IMR-90 (cell line): ENCODE measurements at regions not wholly inside any gene's neighbourhood (a gene's known extent, or its start where the extent isn't known, plus 50 kb on each side); places are given as distances from the start of the nearest gene placed in this dataset.

Experiments used
- ATAC-seq: fragments of 200-7000 bp; cut with Tn5 transposase; 2 replicates; pipeline ENCODE4 v1.9.1; 2020; ENCODE audit warnings: low read depth, mild to moderate bottlenecking, moderate library complexity
- BruUV-seq: library from RNA; stranded (reverse); fragments of 400-500 nt; replicated peaks from 2 replicates; lab custom pipeline; 2021; lab: Mats Ljungman, UMichigan
- CTCF ChIA-PET: fragments of 300-600 bp; formaldehyde crosslinking; extraction: SDS; loops from one replicate; lab custom pipeline; 2021; ENCODE audit warnings: antibody characterized with exemption; lab: Yijun Ruan, JAX
- POLR2A ChIA-PET: fragments of 300-600 bp; sonication (Branson Sonifier 250); formaldehyde crosslinking; loops from one replicate; lab custom pipeline; 2022; ENCODE audit warnings: antibody characterized with exemption; ENCODE audit not compliant: unreplicated experiment; lab: Charles Lee
- DNase-seq: peaks from one replicate; pipeline ENCODE4 v3.0.0; 2013
- H2AFZ ChIP-seq: replicated peaks from 2 replicates; pipeline ENCODE3; 2013; ENCODE audit warnings: low read length, mild to moderate bottlenecking; ENCODE audit not compliant: poor library complexity
- H2AK5ac ChIP-seq: 2 replicates; pipeline ENCODE4 v1.6.1; 2013; ENCODE audit warnings: low read depth, low read length, inconsistent platforms
- H2AK9ac ChIP-seq: replicated peaks from 2 replicates; pipeline ENCODE3; 2013; ENCODE audit warnings: mild to moderate bottlenecking, low read depth, low read length, moderate library complexity; ENCODE audit not compliant: poor library complexity
- H2BK120ac ChIP-seq: 2 replicates; pipeline ENCODE4 v1.6.1; 2013; ENCODE audit warnings: low read depth, low read length, inconsistent platforms
- H2BK15ac ChIP-seq: 3 replicates; pipeline ENCODE4 v1.6.1; 2013; ENCODE audit warnings: low read depth, low read length, inconsistent platforms
- H2BK20ac ChIP-seq: 2 replicates; pipeline ENCODE4 v1.6.1; 2013; ENCODE audit warnings: low read depth, mild to moderate bottlenecking, inconsistent platforms, low read length, moderate library complexity
- H2BK5ac ChIP-seq: 2 replicates; pipeline ENCODE4 v1.6.1; 2013; ENCODE audit warnings: mild to moderate bottlenecking, low read depth, low read length, inconsistent platforms; ENCODE audit not compliant: poor library complexity, severe bottlenecking
- H3K14ac ChIP-seq: replicated peaks from 2 replicates; pipeline ENCODE4 v1.6.1; 2013; ENCODE audit warnings: low read depth, low read length, inconsistent platforms
- H3K18ac ChIP-seq: 2 replicates; pipeline ENCODE4 v1.6.1; 2013; ENCODE audit warnings: low read depth, low read length, control low read depth
- H3K23ac ChIP-seq: 2 replicates; pipeline ENCODE4 v1.6.1; 2013; ENCODE audit warnings: low read depth, low read length, inconsistent platforms
- H3K27ac ChIP-seq: 2 replicates; pipeline ENCODE4 v1.5.1; 2013; ENCODE audit warnings: mild to moderate bottlenecking, control low read depth, low read length; ENCODE audit not compliant: insufficient read depth
- H3K27me3 ChIP-seq: 2 replicates; pipeline ENCODE4 v1.6.1; 2013; ENCODE audit warnings: low read length; ENCODE audit not compliant: control insufficient read depth, insufficient read depth
- H3K36me3 ChIP-seq: 2 replicates; pipeline ENCODE4 v1.6.1; 2013; ENCODE audit warnings: low read length, mixed read lengths; ENCODE audit not compliant: control insufficient read depth, insufficient read depth
- H3K4ac ChIP-seq: 2 replicates; pipeline ENCODE4 v1.6.1; 2013; ENCODE audit warnings: low read depth, low read length, inconsistent platforms
- H3K4me1 ChIP-seq: 2 replicates; pipeline ENCODE4 v1.6.1; 2013; ENCODE audit warnings: low read length, mixed read lengths; ENCODE audit not compliant: control insufficient read depth, insufficient read depth
- H3K4me2 ChIP-seq: 2 replicates; pipeline ENCODE4 v1.6.1; 2013; ENCODE audit warnings: low read depth, mild to moderate bottlenecking, control low read depth, low read length, moderate library complexity
- H3K4me3 ChIP-seq: 2 replicates; pipeline ENCODE4 v1.5.1; 2013; ENCODE audit warnings: low read depth, mild to moderate bottlenecking, control low read depth, low read length, moderate library complexity; ENCODE audit not compliant: insufficient read depth
- H3K56ac ChIP-seq: 2 replicates; pipeline ENCODE4 v1.6.1; 2013; ENCODE audit warnings: low read length, inconsistent platforms; ENCODE audit not compliant: insufficient read depth; ENCODE audit errors: extremely low read depth
- H3K79me1 ChIP-seq, 2 experiments: 2 replicates each; pipeline ENCODE4 v1.6.1; 2013; ENCODE audit warnings: low read length in 2 of 2, inconsistent platforms in 1 of 2, low read depth in 1 of 2
- H3K9ac ChIP-seq: 2 replicates; pipeline ENCODE4 v1.6.1; 2013; ENCODE audit warnings: low read depth, low read length, control low read depth
- H3K9me1 ChIP-seq: 2 replicates; pipeline ENCODE4 v1.6.1; 2013; ENCODE audit warnings: low read length, inconsistent platforms; ENCODE audit not compliant: insufficient read depth
- H3K9me3 ChIP-seq: 2 replicates; pipeline ENCODE4 v1.6.1; 2013; ENCODE audit warnings: low read length; ENCODE audit not compliant: control insufficient read depth, insufficient read depth
- H4K20me1 ChIP-seq: 2 replicates; pipeline ENCODE4 v1.6.1; 2013; ENCODE audit warnings: low read length, inconsistent platforms; ENCODE audit not compliant: insufficient read depth
- H4K5ac ChIP-seq: 2 replicates; pipeline ENCODE4 v1.6.1; 2013; ENCODE audit warnings: mild to moderate bottlenecking, low read depth, low read length, control low read depth
- H4K8ac ChIP-seq, 2 experiments: 2 replicates each; pipeline ENCODE4 v1.6.1; 2013; ENCODE audit warnings: low read depth in 2 of 2, low read length in 2 of 2, control low read depth in 1 of 2, inconsistent platforms in 1 of 2
- H4K91ac ChIP-seq: 2 replicates; pipeline ENCODE4 v1.6.1; 2013; ENCODE audit warnings: low read depth, low read length, inconsistent platforms; ENCODE audit not compliant: insufficient read depth
- BHLHE40 ChIP-seq: fragments of 150-350 bp; IDR thresholded peaks from 2 replicates; pipeline ENCODE4 v1.6.1; 2016; ENCODE audit warnings: mild to moderate bottlenecking, low read depth, low read length
- CEBPB ChIP-seq: IDR thresholded peaks from 2 replicates; pipeline ENCODE4 v1.6.1; 2012; ENCODE audit warnings: low read depth, low read length, improper control_type of control experiment
- CHD1 ChIP-seq: IDR thresholded peaks from 2 replicates; pipeline ENCODE4 v1.6.1; 2012; ENCODE audit warnings: low read depth, low read length, improper control_type of control experiment
- FOS ChIP-seq: fragments of 150-350 bp; IDR thresholded peaks from 2 replicates; pipeline ENCODE4 v1.6.1; 2016; ENCODE audit warnings: low read depth, low read length
- MXI1 ChIP-seq: IDR thresholded peaks from 2 replicates; pipeline ENCODE4 v1.6.1; 2012; ENCODE audit warnings: low read depth, mild to moderate bottlenecking, low read length, moderate library complexity, borderline replicate concordance
- NFE2L2 ChIP-seq: fragments of 150-350 bp; IDR thresholded peaks from 2 replicates; pipeline ENCODE4 v1.6.1; 2016; ENCODE audit warnings: low read depth, mild to moderate bottlenecking, low read length
- POLR2A ChIP-seq: IDR thresholded peaks from 2 replicates; pipeline ENCODE4 v1.6.1; 2012; ENCODE audit warnings: mild to moderate bottlenecking, low read depth, low read length
- RAD21 ChIP-seq: IDR thresholded peaks from 2 replicates; pipeline ENCODE4 v1.6.1; 2012; ENCODE audit warnings: low read length, improper control_type of control experiment
- RCOR1 ChIP-seq: IDR thresholded peaks from 2 replicates; pipeline ENCODE4 v1.6.1; 2012; ENCODE audit warnings: mild to moderate bottlenecking, low read length, improper control_type of control experiment; ENCODE audit not compliant: insufficient replicate concordance
- RFX5 ChIP-seq: IDR thresholded peaks from 2 replicates; pipeline ENCODE4 v1.8.0; 2012; ENCODE audit warnings: low read depth, mild to moderate bottlenecking, low read length, moderate library complexity
- WGBS, 2 experiments: methylation state at CpG; one replicate each; pipeline versions ENCODE4 v1.1.5 to v1.1.7; 2013; ENCODE audit warnings: missing lambda C conversion rate in 2 of 2; ENCODE audit not compliant: insufficient read length in 1 of 2; ENCODE audit errors: extremely low coverage in 2 of 2; 5-methylcytosine and 5-hydroxymethylcytosine counted together
- dilution Hi-C: fragments of 300-500 bp; cut with HindIII; formaldehyde crosslinking; loops from one replicate; pipeline ENCODE4 v1.14.3; 2018; ENCODE audit warnings: low sequenced_read_pairs; ENCODE audit not compliant: unreplicated experiment
- in situ Hi-C: fragments of 300-500 bp; cut with MboI; formaldehyde crosslinking; loops from 3 replicates; pipeline ENCODE4 v1.14.3; 2019; ENCODE audit warnings: low sequenced_read_pairs, inconsistent platforms, mixed read lengths
- intact Hi-C: fragments of 100-400 bp; cut with micrococcal nuclease; formaldehyde crosslinking; loops from 2 replicates; pipeline ENCODE4 v1.10.0; 2022
- TF ChIP-seq, protein P1 (sequence below): conservative IDR thresholded peaks from 2 replicates; pipeline ENCODE4 v1.5.1; 2012; ENCODE audit warnings: mild to moderate bottlenecking, low read depth, low read length, improper control_type of control experiment

DNA sequence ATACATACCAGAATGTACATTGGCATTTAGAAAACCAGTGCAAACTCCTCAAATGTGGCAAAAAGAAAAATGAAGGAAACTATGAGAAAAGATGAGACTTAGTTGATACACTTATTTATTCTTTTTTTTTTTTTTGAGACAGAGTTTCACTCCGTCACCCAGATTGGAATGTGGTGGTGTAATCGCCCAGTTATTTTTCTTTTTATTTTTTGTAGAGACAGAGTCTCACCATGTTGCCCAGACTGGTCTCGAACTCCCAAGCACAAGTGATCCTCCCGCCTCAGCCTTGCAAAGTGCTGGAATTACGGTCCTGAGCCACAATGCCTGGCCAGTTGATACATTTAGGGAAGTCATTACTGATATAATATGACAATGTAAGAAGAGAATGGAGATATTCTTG lies 274.2 kb upstream of the LRATD1 start:
- H2BK15ac ChIP-seq: no peak overlapping the region
- H3K27ac ChIP-seq: no peak overlapping the region
- H3K18ac ChIP-seq: no peak overlapping the region
- TF ChIP-seq RCOR1 (no peak), RAD21 (no peak), NFE2L2 (no peak), POLR2A (no peak), MXI1 (no peak), FOS (no peak), BHLHE40 (no peak), RFX5 (no peak), CHD1 (no peak), CEBPB (no peak)
- TF ChIP-seq, protein P1, sequence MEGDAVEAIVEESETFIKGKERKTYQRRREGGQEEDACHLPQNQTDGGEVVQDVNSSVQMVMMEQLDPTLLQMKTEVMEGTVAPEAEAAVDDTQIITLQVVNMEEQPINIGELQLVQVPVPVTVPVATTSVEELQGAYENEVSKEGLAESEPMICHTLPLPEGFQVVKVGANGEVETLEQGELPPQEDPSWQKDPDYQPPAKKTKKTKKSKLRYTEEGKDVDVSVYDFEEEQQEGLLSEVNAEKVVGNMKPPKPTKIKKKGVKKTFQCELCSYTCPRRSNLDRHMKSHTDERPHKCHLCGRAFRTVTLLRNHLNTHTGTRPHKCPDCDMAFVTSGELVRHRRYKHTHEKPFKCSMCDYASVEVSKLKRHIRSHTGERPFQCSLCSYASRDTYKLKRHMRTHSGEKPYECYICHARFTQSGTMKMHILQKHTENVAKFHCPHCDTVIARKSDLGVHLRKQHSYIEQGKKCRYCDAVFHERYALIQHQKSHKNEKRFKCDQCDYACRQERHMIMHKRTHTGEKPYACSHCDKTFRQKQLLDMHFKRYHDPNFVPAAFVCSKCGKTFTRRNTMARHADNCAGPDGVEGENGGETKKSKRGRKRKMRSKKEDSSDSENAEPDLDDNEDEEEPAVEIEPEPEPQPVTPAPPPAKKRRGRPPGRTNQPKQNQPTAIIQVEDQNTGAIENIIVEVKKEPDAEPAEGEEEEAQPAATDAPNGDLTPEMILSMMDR: no peak
- no peak overlapping the region for H2BK20ac ChIP-seq
- H4K91ac ChIP-seq: no peak overlapping the region
- peaks cover 6% of the 10 kb centered on the region; the same call in 1 of the 2 replicates for H3K9me3 ChIP-seq
- ChIA-PET CTCF (no interaction called here), POLR2A (no interaction called here)
- H4K5ac ChIP-seq: no peak overlapping the region
- in situ Hi-C loops: no loop called here
- no peak overlapping the region for H3K4me3 ChIP-seq
- dilution Hi-C loops: no loop called here
- H3K36me3 ChIP-seq: no peaks in the 10 kb centered on the region
- DNase-seq (no peak), ATAC-seq (no peak)
- no peak overlapping the region for H3K56ac ChIP-seq
- H3K27me3 ChIP-seq: no peaks in the 10 kb centered on the region
- no peak overlapping the region for H2BK5ac ChIP-seq
- H4K20me1 ChIP-seq: no peaks in the 10 kb centered on the region
- no peak overlapping the region for H4K8ac ChIP-seq
- no peak overlapping the region for H2AFZ ChIP-seq
- H3K9me1 ChIP-seq: no peaks in the 10 kb centered on the region
- intact Hi-C loops: no loop called here
- H2AK5ac ChIP-seq: no peak overlapping the region
- no peak overlapping the region for H3K4me2 ChIP-seq
- no peak overlapping the region for H3K9ac ChIP-seq
- H2BK120ac ChIP-seq: no peak overlapping the region
- no peaks in the 10 kb centered on the region for H3K4me1 ChIP-seq
- BruUV-seq: no TSS peak
- H3K23ac ChIP-seq: no peak overlapping the region
- no peak overlapping the region for H3K14ac ChIP-seq
- no peaks in the 10 kb centered on the region for H3K79me1 ChIP-seq
- no peak overlapping the region for H3K4ac ChIP-seq
- H2AK9ac ChIP-seq: no peak overlapping the region
- 24% methylated on average over 2 of the region's 5 CpGs; no CpG with 5 or more reads in 1 of the 2 experiments for WGBS, 2 experiments
